Testis (tissue), 2 donors: ENCODE measurements at regions not wholly inside any gene's neighbourhood (a gene's known extent, or its start where the extent isn't known, plus 50 kb on each side); places are given as distances from the start of the nearest gene placed in this dataset.

Experiments used
- CTCF ChIP-seq, 3 experiments: fragments of 450-650 bp in 2 of 3; fragments of 200-600 bp in 1 of 3; sonication (generic) in 1 of 3; IDR thresholded peaks; one replicate each; pipeline ENCODE4 v1.5.1; 2016 to 2019; ENCODE audit warnings: antibody characterized with exemption in 3 of 3, mild to moderate bottlenecking in 2 of 3, moderate library complexity in 1 of 3
- POLR2A ChIP-seq: fragments of 450-650 bp; IDR thresholded peaks from one replicate; pipeline ENCODE4 v1.6.1; 2017; ENCODE audit warnings: antibody characterized with exemption, mild to moderate bottlenecking, moderate library complexity

GRCh38 chr4:126539771-126540170, 1093.0 kb upstream of the INTU start:
- no peak for TF ChIP-seq CTCF (IDR thresholded peaks at IDR 0.05)
- TF ChIP-seq POLR2A: no peak
